Stomach (tissue), 4 donors: ENCODE measurements at regions not wholly inside any gene's neighbourhood (a gene's known extent, or its start where the extent isn't known, plus 50 kb on each side); places are given as distances from the start of the nearest gene placed in this dataset.

Experiments
- EP300 ChIP-seq: sonication (generic); formaldehyde crosslinking; IDR thresholded peaks from one replicate; pipeline ENCODE4 v1.6.1; 2017; ENCODE audit warnings: antibody characterized with exemption
- TF ChIP-seq, protein P1 (sequence below), 7 experiments: fragments of 450-650 bp in 4 of 7; fragments of 200-600 bp in 3 of 7; sonication (generic) in 3 of 7; IDR thresholded peaks; one replicate each; pipeline ENCODE4 v1.5.1; 2016 to 2019; ENCODE audit warnings: antibody characterized with exemption in 7 of 7, control low read depth in 2 of 7, mild to moderate bottlenecking in 1 of 7

DNA sequence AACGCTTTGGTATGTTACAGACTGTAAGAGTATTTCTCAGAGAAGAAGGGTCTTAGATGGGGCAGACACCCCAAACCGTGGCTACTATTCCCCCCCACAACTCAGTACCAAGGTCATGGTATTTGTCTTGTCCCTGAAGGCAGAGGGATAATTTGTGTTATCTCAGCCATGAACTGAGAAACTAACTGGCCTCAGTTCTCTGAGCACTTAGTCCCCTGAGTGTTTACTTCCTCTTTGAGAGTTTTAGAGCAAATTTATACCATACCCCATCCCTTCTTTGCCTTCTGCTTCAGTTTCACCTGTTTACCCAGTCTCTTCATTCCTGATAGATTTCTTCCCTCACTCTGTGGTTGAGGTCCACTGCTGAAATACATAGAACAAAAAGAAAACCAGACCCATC lies 183.9 kb downstream of the LRRC70 start:
- TF ChIP-seq EP300: no peak
- TF ChIP-seq, protein P1, sequence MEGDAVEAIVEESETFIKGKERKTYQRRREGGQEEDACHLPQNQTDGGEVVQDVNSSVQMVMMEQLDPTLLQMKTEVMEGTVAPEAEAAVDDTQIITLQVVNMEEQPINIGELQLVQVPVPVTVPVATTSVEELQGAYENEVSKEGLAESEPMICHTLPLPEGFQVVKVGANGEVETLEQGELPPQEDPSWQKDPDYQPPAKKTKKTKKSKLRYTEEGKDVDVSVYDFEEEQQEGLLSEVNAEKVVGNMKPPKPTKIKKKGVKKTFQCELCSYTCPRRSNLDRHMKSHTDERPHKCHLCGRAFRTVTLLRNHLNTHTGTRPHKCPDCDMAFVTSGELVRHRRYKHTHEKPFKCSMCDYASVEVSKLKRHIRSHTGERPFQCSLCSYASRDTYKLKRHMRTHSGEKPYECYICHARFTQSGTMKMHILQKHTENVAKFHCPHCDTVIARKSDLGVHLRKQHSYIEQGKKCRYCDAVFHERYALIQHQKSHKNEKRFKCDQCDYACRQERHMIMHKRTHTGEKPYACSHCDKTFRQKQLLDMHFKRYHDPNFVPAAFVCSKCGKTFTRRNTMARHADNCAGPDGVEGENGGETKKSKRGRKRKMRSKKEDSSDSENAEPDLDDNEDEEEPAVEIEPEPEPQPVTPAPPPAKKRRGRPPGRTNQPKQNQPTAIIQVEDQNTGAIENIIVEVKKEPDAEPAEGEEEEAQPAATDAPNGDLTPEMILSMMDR (IDR thresholded peaks at IDR 0.05): no peak
